WTC11 (cell line): ENCODE measurements at regions not wholly inside any gene's neighbourhood (a gene's known extent, or its start where the extent isn't known, plus 50 kb on each side); places are given as distances from the start of the nearest gene placed in this dataset.

ENCODE experiments used
- CREB1 ChIP-seq: sonication (generic); formaldehyde crosslinking; IDR thresholded peaks from 2 replicates; pipeline ENCODE4 v1.8.0; 2023; ENCODE audit warnings: mild to moderate bottlenecking, missing genetic modification reagents
- JUN ChIP-seq: sonication (generic); formaldehyde crosslinking; IDR thresholded peaks from 2 replicates; pipeline ENCODE4 v1.8.0; 2023; ENCODE audit warnings: mild to moderate bottlenecking, missing genetic modification reagents
- SP1 ChIP-seq: sonication (generic); formaldehyde crosslinking; conservative IDR thresholded peaks from 2 replicates; pipeline ENCODE4 v1.8.1; 2022; ENCODE audit warnings: missing genetic modification reagents
- TP53 ChIP-seq: sonication (generic); formaldehyde crosslinking; IDR thresholded peaks from 2 replicates; pipeline ENCODE4 v1.8.1; 2023; ENCODE audit warnings: mild to moderate bottlenecking, missing genetic modification reagents
- ZNF317 ChIP-seq: sonication (generic); formaldehyde crosslinking; IDR thresholded peaks from 2 replicates; pipeline ENCODE4 v1.8.1; 2023; ENCODE audit warnings: low read depth, mild to moderate bottlenecking, moderate library complexity, missing genetic modification reagents, borderline replicate concordance
- ZNF396 ChIP-seq: fragments of 250-450 bp; sonication (Bioruptor Pico); IDR thresholded peaks from 2 replicates; pipeline ENCODE4 v1.8.0; 2021; ENCODE audit warnings: mild to moderate bottlenecking, moderate library complexity, borderline replicate concordance
- TF ChIP-seq, protein P1 (sequence below): sonication (generic); formaldehyde crosslinking; IDR thresholded peaks from 2 replicates; pipeline ENCODE4 v1.8.0; 2022; ENCODE audit warnings: missing genetic modification reagents
- TF ChIP-seq, protein P2 (sequence below): sonication (generic); formaldehyde crosslinking; IDR thresholded peaks from 2 replicates; pipeline ENCODE4 v1.8.0; 2023; ENCODE audit warnings: missing genetic modification reagents, mild to moderate bottlenecking, borderline replicate concordance
- TF ChIP-seq, protein P3 (sequence below): fragments of 250-450 bp; sonication (Bioruptor Pico); IDR thresholded peaks from 2 replicates; pipeline ENCODE4 v1.8.0; 2021; ENCODE audit warnings: mild to moderate bottlenecking
- TF ChIP-seq, protein P4 (sequence below): sonication (generic); formaldehyde crosslinking; IDR thresholded peaks from 2 replicates; pipeline ENCODE4 v1.8.1; 2023; ENCODE audit warnings: mild to moderate bottlenecking, missing genetic modification reagents, borderline replicate concordance
- TF ChIP-seq, protein P5 (sequence below): sonication (generic); formaldehyde crosslinking; IDR thresholded peaks from 2 replicates; pipeline ENCODE4 v1.8.1; 2022; ENCODE audit warnings: mild to moderate bottlenecking, missing genetic modification reagents, moderate library complexity, borderline replicate concordance
- TF ChIP-seq, protein P6 (sequence below): sonication (generic); formaldehyde crosslinking; IDR thresholded peaks from 2 replicates; pipeline ENCODE4 v1.8.1; 2023; ENCODE audit warnings: mild to moderate bottlenecking, missing genetic modification reagents, moderate library complexity

DNA sequence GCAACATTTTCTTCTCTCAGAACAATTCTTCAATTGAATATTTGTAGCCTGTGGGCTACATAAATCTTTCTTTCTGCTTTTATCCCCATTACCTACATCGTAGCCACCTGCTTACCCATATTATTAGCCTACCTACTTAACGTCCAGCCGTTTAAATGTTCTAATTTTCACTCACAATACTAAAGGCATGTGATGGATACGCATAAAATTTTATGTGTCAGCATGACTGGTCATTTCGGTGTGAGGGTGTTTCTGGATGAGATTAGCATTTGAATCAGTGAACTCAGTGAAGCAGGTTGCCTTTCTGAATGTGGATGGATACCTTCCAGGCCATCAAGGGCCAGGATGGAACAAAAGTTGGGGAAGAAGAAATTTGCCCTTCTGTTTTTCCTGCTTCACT lies 1722.5 kb upstream of the ACO1 start (continued):
- TF ChIP-seq, protein P1, sequence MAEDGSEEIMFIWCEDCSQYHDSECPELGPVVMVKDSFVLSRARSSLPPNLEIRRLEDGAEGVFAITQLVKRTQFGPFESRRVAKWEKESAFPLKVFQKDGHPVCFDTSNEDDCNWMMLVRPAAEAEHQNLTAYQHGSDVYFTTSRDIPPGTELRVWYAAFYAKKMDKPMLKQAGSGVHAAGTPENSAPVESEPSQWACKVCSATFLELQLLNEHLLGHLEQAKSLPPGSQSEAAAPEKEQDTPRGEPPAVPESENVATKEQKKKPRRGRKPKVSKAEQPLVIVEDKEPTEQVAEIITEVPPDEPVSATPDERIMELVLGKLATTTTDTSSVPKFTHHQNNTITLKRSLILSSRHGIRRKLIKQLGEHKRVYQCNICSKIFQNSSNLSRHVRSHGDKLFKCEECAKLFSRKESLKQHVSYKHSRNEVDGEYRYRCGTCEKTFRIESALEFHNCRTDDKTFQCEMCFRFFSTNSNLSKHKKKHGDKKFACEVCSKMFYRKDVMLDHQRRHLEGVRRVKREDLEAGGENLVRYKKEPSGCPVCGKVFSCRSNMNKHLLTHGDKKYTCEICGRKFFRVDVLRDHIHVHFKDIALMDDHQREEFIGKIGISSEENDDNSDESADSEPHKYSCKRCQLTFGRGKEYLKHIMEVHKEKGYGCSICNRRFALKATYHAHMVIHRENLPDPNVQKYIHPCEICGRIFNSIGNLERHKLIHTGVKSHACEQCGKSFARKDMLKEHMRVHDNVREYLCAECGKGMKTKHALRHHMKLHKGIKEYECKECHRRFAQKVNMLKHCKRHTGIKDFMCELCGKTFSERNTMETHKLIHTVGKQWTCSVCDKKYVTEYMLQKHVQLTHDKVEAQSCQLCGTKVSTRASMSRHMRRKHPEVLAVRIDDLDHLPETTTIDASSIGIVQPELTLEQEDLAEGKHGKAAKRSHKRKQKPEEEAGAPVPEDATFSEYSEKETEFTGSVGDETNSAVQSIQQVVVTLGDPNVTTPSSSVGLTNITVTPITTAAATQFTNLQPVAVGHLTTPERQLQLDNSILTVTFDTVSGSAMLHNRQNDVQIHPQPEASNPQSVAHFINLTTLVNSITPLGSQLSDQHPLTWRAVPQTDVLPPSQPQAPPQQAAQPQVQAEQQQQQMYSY (CRISPR knock-in tag) = no peak
- no peak for TF ChIP-seq CREB1 (CRISPR knock-in tag)
- TF ChIP-seq, protein P2, sequence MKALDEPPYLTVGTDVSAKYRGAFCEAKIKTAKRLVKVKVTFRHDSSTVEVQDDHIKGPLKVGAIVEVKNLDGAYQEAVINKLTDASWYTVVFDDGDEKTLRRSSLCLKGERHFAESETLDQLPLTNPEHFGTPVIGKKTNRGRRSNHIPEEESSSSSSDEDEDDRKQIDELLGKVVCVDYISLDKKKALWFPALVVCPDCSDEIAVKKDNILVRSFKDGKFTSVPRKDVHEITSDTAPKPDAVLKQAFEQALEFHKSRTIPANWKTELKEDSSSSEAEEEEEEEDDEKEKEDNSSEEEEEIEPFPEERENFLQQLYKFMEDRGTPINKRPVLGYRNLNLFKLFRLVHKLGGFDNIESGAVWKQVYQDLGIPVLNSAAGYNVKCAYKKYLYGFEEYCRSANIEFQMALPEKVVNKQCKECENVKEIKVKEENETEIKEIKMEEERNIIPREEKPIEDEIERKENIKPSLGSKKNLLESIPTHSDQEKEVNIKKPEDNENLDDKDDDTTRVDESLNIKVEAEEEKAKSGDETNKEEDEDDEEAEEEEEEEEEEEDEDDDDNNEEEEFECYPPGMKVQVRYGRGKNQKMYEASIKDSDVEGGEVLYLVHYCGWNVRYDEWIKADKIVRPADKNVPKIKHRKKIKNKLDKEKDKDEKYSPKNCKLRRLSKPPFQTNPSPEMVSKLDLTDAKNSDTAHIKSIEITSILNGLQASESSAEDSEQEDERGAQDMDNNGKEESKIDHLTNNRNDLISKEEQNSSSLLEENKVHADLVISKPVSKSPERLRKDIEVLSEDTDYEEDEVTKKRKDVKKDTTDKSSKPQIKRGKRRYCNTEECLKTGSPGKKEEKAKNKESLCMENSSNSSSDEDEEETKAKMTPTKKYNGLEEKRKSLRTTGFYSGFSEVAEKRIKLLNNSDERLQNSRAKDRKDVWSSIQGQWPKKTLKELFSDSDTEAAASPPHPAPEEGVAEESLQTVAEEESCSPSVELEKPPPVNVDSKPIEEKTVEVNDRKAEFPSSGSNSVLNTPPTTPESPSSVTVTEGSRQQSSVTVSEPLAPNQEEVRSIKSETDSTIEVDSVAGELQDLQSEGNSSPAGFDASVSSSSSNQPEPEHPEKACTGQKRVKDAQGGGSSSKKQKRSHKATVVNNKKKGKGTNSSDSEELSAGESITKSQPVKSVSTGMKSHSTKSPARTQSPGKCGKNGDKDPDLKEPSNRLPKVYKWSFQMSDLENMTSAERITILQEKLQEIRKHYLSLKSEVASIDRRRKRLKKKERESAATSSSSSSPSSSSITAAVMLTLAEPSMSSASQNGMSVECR (CRISPR knock-in tag) = no peak
- TF ChIP-seq, protein P3, sequence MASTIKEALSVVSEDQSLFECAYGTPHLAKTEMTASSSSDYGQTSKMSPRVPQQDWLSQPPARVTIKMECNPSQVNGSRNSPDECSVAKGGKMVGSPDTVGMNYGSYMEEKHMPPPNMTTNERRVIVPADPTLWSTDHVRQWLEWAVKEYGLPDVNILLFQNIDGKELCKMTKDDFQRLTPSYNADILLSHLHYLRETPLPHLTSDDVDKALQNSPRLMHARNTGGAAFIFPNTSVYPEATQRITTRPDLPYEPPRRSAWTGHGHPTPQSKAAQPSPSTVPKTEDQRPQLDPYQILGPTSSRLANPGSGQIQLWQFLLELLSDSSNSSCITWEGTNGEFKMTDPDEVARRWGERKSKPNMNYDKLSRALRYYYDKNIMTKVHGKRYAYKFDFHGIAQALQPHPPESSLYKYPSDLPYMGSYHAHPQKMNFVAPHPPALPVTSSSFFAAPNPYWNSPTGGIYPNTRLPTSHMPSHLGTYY = no peak
- TF ChIP-seq, protein P4, sequence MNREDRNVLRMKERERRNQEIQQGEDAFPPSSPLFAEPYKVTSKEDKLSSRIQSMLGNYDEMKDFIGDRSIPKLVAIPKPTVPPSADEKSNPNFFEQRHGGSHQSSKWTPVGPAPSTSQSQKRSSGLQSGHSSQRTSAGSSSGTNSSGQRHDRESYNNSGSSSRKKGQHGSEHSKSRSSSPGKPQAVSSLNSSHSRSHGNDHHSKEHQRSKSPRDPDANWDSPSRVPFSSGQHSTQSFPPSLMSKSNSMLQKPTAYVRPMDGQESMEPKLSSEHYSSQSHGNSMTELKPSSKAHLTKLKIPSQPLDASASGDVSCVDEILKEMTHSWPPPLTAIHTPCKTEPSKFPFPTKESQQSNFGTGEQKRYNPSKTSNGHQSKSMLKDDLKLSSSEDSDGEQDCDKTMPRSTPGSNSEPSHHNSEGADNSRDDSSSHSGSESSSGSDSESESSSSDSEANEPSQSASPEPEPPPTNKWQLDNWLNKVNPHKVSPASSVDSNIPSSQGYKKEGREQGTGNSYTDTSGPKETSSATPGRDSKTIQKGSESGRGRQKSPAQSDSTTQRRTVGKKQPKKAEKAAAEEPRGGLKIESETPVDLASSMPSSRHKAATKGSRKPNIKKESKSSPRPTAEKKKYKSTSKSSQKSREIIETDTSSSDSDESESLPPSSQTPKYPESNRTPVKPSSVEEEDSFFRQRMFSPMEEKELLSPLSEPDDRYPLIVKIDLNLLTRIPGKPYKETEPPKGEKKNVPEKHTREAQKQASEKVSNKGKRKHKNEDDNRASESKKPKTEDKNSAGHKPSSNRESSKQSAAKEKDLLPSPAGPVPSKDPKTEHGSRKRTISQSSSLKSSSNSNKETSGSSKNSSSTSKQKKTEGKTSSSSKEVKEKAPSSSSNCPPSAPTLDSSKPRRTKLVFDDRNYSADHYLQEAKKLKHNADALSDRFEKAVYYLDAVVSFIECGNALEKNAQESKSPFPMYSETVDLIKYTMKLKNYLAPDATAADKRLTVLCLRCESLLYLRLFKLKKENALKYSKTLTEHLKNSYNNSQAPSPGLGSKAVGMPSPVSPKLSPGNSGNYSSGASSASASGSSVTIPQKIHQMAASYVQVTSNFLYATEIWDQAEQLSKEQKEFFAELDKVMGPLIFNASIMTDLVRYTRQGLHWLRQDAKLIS (CRISPR knock-in tag) = no peak
- no peak for TF ChIP-seq ZNF317 (CRISPR knock-in tag)
- TF ChIP-seq, protein P5, sequence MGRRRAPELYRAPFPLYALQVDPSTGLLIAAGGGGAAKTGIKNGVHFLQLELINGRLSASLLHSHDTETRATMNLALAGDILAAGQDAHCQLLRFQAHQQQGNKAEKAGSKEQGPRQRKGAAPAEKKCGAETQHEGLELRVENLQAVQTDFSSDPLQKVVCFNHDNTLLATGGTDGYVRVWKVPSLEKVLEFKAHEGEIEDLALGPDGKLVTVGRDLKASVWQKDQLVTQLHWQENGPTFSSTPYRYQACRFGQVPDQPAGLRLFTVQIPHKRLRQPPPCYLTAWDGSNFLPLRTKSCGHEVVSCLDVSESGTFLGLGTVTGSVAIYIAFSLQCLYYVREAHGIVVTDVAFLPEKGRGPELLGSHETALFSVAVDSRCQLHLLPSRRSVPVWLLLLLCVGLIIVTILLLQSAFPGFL (CRISPR knock-in tag) = no peak
- no peak for TF ChIP-seq TP53 (CRISPR knock-in tag)
- TF ChIP-seq JUN (CRISPR knock-in tag) = no peak
- TF ChIP-seq SP1 (CRISPR knock-in tag) = no peak
- TF ChIP-seq, protein P6, sequence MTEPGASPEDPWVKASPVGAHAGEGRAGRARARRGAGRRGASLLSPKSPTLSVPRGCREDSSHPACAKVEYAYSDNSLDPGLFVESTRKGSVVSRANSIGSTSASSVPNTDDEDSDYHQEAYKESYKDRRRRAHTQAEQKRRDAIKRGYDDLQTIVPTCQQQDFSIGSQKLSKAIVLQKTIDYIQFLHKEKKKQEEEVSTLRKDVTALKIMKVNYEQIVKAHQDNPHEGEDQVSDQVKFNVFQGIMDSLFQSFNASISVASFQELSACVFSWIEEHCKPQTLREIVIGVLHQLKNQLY (CRISPR knock-in tag) = no peak
- no peak for TF ChIP-seq ZNF396 (CRISPR knock-in tag)
